Omental fat pad (tissue), 3 donors: ENCODE measurements at regions not wholly inside any gene's neighbourhood (a gene's known extent, or its start where the extent isn't known, plus 50 kb on each side); places are given as distances from the start of the nearest gene placed in this dataset.
"Not testable (repeated sequence)": the region's sequence is repeated elsewhere in the genome, so short reads cannot be mapped to it uniquely, and the experiment has no call there.

Experiments
- ATAC-seq: fragments of 150-250 bp; one replicate; pipeline ENCODE4 v1.9.1; 2016; ENCODE audit warnings: mild to moderate bottlenecking, moderate library complexity; ENCODE audit not compliant: low FRiP score
- DNase-seq: peaks from one replicate; pipeline ENCODE4 v3.0.0-alpha.2; 2019; ENCODE audit warnings: low spot score
- CTCF ChIP-seq, 3 donors: fragments of 450-650 bp; IDR thresholded peaks; one replicate each; pipeline ENCODE4 v1.5.1; 2016 to 2017; ENCODE audit warnings: antibody characterized with exemption in 3 of 3, mild to moderate bottlenecking in 3 of 3, moderate library complexity in 2 of 3

DNA sequence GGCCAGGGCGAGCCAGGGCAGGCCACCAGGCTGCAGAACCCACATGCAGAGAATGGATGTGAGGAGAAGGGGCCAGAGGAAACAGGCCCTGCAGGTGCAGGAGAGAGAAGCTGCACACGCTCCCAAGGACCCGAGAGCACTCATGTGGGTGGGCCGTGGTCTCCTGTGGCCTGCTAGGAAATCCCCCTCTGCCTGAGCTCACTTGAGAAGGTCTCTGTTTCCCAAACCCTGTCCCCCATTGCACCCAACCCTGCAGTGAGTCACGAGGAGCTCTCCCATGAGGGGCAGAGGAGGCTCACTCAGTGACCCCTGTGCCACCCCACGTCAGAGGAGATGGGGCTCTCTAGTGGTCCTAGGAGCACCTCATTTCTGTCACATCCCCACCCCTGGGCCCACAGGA lies 111.1 kb downstream of the KLF13 start:
- DNase-seq (no peak), ATAC-seq (no peak)
- TF ChIP-seq CTCF (IDR thresholded peaks at IDR 0.05) = no peak

GRCh38 chr15:31438601-31439265 lies 112.1 kb downstream of the KLF13 start:
- no peak for DNase-seq
- no peak for ATAC-seq
- TF ChIP-seq CTCF (IDR thresholded peaks at IDR 0.05) = no peak

DNA sequence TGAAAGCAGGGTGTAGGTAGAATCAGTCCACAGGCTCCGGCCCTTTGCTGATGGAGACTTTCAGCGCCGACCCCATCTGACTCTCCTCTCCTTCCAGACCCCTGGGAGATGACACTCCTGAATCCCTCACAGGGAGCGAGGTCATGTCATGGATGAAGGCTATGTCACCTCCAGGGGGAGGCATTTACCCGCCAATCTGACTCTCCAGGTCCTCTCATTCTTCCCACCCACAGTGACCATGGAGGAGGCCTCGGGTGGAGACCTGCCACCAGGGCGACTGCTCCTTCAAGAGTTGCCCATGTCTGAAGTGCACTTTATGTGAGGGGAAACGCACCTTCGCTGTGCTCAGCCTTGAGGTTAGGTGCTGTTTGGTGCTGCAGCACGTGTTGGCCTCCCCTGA lies 112.7 kb downstream of the KLF13 start:
- DNase-seq = no peak
- TF ChIP-seq CTCF (IDR thresholded peaks at IDR 0.05) = no peak
- ATAC-seq = no peak

GRCh38 chr15:31440216-31440615 lies 113.6 kb downstream of the KLF13 start:
- ATAC-seq, DNase-seq: not testable (repeated sequence)

GRCh38 chr15:31440754-31441311 lies 114.2 kb downstream of the KLF13 start:
- no peak for TF ChIP-seq CTCF (IDR thresholded peaks at IDR 0.05)
- DNase-seq = no peak
- ATAC-seq = peak; percentile 52

DNA sequence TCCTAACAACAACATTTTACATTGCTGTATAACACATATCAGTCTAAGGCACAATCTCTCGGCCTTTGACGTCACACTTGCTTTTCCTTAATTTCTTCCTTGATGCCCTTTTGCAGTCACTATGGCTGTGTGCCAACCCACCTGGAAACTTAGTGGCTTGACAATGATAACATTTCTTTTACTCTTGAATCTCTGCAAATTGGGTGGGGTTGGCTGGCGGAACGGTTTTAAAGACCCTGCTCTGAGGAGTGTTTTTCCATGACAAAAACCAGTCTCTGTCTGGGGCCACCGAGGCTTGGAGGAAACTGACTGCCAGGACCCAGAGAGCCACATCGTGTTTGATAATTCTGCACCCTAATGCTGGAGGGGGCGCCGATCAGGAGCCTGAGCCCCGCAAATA lies 115.6 kb downstream of the KLF13 start:
- no peak for TF ChIP-seq CTCF (IDR thresholded peaks at IDR 0.05)
- no peak for DNase-seq
- no peak for ATAC-seq

GRCh38 chr15:31442699-31443111 lies 116.1 kb downstream of the KLF13 start:
- DNase-seq (no peak), ATAC-seq (peak; percentile 10)
- no peak for TF ChIP-seq CTCF (IDR thresholded peaks at IDR 0.05)
